Jurkat, Clone E6-1 (cell line): ENCODE measurements at regions not wholly inside any gene's neighbourhood (a gene's known extent, or its start where the extent isn't known, plus 50 kb on each side); places are given as distances from the start of the nearest gene placed in this dataset.

ENCODE experiments used
- DNase-seq: peaks from one replicate; pipeline ENCODE4 v3.0.0-alpha.2; 2011; ENCODE audit warnings: low read depth, low spot score
- H3K4me3 ChIP-seq: 2 replicates; pipeline ENCODE4 v1.5.1; 2011; ENCODE audit warnings: mild to moderate bottlenecking, low read length, control low read depth, moderate library complexity

GRCh38 chr20:7015257-7015656, 247.8 kb downstream of the BMP2 start:
- H3K4me3 ChIP-seq: no peak overlapping the region
- DNase-seq: no peak

- H3K4me3 ChIP-seq: no peak overlapping the region
- no peak for DNase-seq
These were observed 255.1 kb downstream of the BMP2 start for GRCh38 chr20:7022597-7022996.

- DNase-seq: no peak
- no peak overlapping the region for H3K4me3 ChIP-seq
These were observed 258.1 kb downstream of the BMP2 start for GRCh38 chr20:7025635-7026034.

- DNase-seq: no peak
- no peak overlapping the region for H3K4me3 ChIP-seq
These were observed 261.5 kb downstream of the BMP2 start for GRCh38 chr20:7029019-7029418.

- DNase-seq: peak; percentile 8
- H3K4me3 ChIP-seq: no peak overlapping the region
These were observed 263.7 kb downstream of the BMP2 start for GRCh38 chr20:7031222-7031621.

- H3K4me3 ChIP-seq: no peak overlapping the region
- no peak for DNase-seq
These were observed 270.5 kb downstream of the BMP2 start for GRCh38 chr20:7038029-7038428.

GRCh38 chr20:7057611-7058010, 290.1 kb downstream of the BMP2 start:
- DNase-seq: no peak
- no peak overlapping the region for H3K4me3 ChIP-seq

- DNase-seq: no peak
- H3K4me3 ChIP-seq: no peak overlapping the region
These were observed 311.3 kb downstream of the BMP2 start for GRCh38 chr20:7078804-7079203.

GRCh38 chr20:7080472-7080871, 313.0 kb downstream of the BMP2 start:
- no peak overlapping the region for H3K4me3 ChIP-seq
- no peak for DNase-seq

GRCh38 chr20:7085467-7085866, 318.0 kb downstream of the BMP2 start:
- H3K4me3 ChIP-seq: no peak overlapping the region
- no peak for DNase-seq

GRCh38 chr20:7087803-7088202, 320.3 kb downstream of the BMP2 start:
- no peak for DNase-seq
- H3K4me3 ChIP-seq: no peak overlapping the region

- DNase-seq: no peak
- H3K4me3 ChIP-seq: no peak overlapping the region
These were observed 322.5 kb downstream of the BMP2 start for GRCh38 chr20:7090001-7090400.

GRCh38 chr20:7090811-7091210, 323.3 kb downstream of the BMP2 start:
- no peak for DNase-seq
- H3K4me3 ChIP-seq: no peak overlapping the region

GRCh38 chr20:7091655-7092054, 324.2 kb downstream of the BMP2 start:
- DNase-seq: no peak

GRCh38 chr20:7094438-7094997, 327.0 kb downstream of the BMP2 start:
- no peak overlapping the region for H3K4me3 ChIP-seq
- DNase-seq: peak; percentile 16

More at GRCh38 chr20:7091655-7092054, 324.2 kb downstream of the BMP2 start:
- no peak overlapping the region for H3K4me3 ChIP-seq

GRCh38 chr20:7106910-7107309, 339.4 kb downstream of the BMP2 start:
- no peak for DNase-seq
- no peak overlapping the region for H3K4me3 ChIP-seq

- DNase-seq: no peak
- no peak overlapping the region for H3K4me3 ChIP-seq
These were observed 341.4 kb downstream of the BMP2 start for GRCh38 chr20:7108929-7109328.

GRCh38 chr20:7113577-7114466, 346.3 kb downstream of the BMP2 start:
- DNase-seq: peak; percentile 4
- no peak overlapping the region for H3K4me3 ChIP-seq

- no peak overlapping the region for H3K4me3 ChIP-seq
- no peak for DNase-seq
These were observed 356.0 kb downstream of the BMP2 start for GRCh38 chr20:7123457-7123856.

- DNase-seq: no peak
- no peak overlapping the region for H3K4me3 ChIP-seq
These were observed 356.6 kb downstream of the BMP2 start for GRCh38 chr20:7124120-7124519.

- no peak overlapping the region for H3K4me3 ChIP-seq
- no peak for DNase-seq
These were observed 369.4 kb downstream of the BMP2 start for GRCh38 chr20:7136886-7137285.
